ENCODE measurements at regions not wholly inside any gene's neighbourhood (a gene's known extent, or its start where the extent isn't known, plus 50 kb on each side); places are given as distances from the start of the nearest gene placed in this dataset.

DNA sequence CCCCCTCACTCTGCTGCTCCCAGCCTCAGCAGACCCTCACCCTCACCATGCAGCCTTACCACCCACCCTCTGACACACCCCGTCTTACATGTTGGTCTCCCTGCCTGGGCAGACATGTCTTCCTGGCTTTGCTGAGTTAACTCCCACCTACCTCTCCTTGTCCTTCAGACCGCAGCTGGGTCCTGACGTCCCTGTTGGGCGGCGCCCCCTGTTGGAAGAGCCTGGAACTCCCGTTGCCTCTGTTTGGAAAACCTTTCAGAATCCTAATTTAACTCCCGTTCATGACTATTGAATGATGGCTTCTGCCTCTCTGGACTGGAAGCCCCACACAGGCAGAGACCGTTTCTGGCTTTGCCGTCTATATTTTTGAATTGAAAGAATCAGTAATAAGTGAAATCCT, 245.1 kb downstream of the MYLK4 start:
- TF ChIP-seq, protein P1, sequence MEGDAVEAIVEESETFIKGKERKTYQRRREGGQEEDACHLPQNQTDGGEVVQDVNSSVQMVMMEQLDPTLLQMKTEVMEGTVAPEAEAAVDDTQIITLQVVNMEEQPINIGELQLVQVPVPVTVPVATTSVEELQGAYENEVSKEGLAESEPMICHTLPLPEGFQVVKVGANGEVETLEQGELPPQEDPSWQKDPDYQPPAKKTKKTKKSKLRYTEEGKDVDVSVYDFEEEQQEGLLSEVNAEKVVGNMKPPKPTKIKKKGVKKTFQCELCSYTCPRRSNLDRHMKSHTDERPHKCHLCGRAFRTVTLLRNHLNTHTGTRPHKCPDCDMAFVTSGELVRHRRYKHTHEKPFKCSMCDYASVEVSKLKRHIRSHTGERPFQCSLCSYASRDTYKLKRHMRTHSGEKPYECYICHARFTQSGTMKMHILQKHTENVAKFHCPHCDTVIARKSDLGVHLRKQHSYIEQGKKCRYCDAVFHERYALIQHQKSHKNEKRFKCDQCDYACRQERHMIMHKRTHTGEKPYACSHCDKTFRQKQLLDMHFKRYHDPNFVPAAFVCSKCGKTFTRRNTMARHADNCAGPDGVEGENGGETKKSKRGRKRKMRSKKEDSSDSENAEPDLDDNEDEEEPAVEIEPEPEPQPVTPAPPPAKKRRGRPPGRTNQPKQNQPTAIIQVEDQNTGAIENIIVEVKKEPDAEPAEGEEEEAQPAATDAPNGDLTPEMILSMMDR (IDR thresholded peaks at IDR 0.05), result no peak
- TF ChIP-seq POLR2A (IDR thresholded peaks at IDR 0.05), result no peak
- TF ChIP-seq EP300 (IDR thresholded peaks at IDR 0.05), result no peak
- no peak for TF ChIP-seq POLR2AphosphoS5 (IDR thresholded peaks at IDR 0.05)
- Histone ChIP-seq H3K4me3 (no peak overlapping the region), H3K27ac (no peak overlapping the region), H3K9me3 (no peaks in the 10 kb centered on the region), H3K27me3 (peaks cover 45% of the 10 kb centered on the region), H3K4me1 (peaks cover 0 to 8% (median 0%) of the 10 kb centered on the region in 3 donors), H3K36me3 (no peaks in the 10 kb centered on the region)
- ATAC-seq, result no peak
- WGBS, 2 donors (ENCODE audit: low coverage in 1 of 2), result 35 to 46% methylated on average over 2 to 4 of the region's 9 CpGs

DNA sequence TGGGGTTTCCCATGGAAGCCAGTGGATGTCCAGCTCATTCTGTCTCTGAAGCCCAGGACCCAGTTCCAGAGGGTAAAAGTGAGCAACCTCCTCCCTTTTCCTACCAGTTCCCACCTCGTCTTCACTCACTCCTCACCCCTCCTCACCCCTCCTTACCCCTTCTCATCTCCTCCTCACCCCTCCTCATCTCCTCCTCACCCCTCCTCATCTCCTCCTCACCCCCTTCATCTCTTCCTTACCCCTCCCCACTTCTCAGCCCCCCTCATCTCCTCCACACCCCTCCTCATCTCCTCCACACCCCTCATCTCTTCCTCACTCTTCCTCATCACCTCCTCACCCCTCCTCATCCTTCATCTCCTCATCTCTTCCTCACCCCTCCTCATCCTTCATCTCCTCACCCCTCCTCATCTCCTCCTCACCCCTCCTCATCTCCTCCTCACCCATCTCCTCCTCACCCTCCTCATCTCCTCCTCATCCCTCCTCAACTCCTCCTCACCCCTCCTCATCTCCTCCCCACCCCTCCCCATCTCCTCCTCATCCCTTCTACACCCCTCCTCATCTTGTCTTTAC, 246.1 kb downstream of the MYLK4 start:
- no peak for ATAC-seq
- TF ChIP-seq POLR2AphosphoS5 (IDR thresholded peaks at IDR 0.05), result no peak
- no peak for TF ChIP-seq EP300 (IDR thresholded peaks at IDR 0.05)
- no peak overlapping the region for H3K27ac ChIP-seq
- no peaks in the 10 kb centered on the region for H3K9me3 ChIP-seq
- H3K27me3 ChIP-seq, result peaks cover 36% of the 10 kb centered on the region
- peaks cover 0 to 4% (median 0%) of the 10 kb centered on the region in 3 donors for H3K4me1 ChIP-seq
- WGBS, 2 donors (ENCODE audit: low coverage in 1 of 2), result 67 to 78% methylated on average over 1 of the region's 1 CpG
- H3K36me3 ChIP-seq, result no peaks in the 10 kb centered on the region
- no peak overlapping the region for H3K4me3 ChIP-seq

DNA sequence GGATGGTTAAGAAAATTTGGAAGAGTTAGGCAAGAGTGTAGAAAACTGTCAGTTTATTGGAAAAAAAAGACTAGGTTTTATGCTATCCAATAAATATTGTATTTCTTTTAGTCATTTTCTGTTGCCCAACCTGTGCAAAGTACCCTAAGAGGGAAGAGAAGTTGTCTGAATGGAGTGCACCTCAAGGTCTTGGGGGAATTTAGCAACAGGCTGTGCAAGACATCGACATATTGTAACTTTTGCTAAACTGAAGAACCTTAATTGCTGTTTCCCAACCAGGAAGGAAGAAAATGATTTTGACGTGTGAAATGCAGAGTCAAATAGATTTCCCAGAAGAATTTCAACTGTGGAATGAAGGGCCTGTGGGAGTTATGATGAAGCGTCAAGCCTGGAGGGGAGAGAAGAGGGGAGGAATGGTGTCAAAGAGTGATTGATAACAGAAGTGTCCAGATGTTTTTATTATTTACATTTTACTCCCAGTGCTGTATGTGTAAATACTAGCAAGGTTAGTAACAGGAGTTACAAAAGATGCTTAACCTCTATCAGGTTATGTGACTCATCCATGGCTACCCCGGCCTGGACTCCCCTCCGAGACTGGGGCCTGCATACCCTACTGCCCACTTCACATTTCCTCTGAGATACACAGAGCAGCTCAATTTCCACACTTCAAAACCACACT, 246.8 kb downstream of the MYLK4 start:
- Histone ChIP-seq H3K4me1 (no peaks in the 10 kb centered on the region), H3K36me3 (no peaks in the 10 kb centered on the region), H3K27me3 (peaks cover 30% of the 10 kb centered on the region), H3K27ac (no peak overlapping the region), H3K4me3 (no peak overlapping the region), H3K9me3 (no peaks in the 10 kb centered on the region)
- ATAC-seq, result no peak
- TF ChIP-seq POLR2A (IDR thresholded peaks at IDR 0.05) (no peak), EP300 (IDR thresholded peaks at IDR 0.05) (no peak), POLR2AphosphoS5 (IDR thresholded peaks at IDR 0.05) (no peak)
- TF ChIP-seq, protein P1 (IDR thresholded peaks at IDR 0.05), result no peak
- WGBS, 2 donors (ENCODE audit: low coverage in 1 of 2), result 65% methylated on average over 5 of the region's 5 CpGs

DNA sequence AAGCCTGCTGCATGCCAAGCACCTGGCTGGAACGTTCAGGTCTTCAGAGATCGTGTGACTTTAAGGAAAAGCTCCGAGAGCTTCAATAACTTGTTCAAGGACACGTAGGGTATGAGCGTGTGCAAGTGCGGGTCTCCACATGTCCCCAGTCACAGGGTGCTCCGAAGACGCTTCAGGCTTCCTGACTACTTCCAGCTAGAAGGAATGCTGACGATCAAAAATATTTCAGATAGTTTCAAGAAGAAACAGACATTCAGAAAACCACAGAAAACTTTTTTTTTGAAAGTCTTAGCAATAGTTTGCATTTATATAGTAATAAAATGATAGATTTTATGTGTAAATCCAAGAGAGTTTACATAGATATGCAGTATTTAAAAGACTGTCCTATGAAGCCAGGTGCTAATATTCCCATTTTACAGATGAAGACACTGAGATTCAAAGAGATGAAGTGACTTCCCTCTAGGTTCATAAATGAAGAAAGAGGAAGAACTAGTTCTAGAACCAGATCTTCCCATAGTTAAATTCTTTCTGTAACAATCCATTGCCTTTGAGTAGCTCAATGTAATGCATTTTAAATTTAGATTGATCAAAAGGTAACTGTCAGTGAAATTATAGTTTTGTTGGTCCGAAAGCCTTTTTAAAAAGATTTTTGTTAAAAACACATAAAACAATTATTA, 247.6 kb downstream of the MYLK4 start:
- WGBS, 2 donors (ENCODE audit: low coverage in 1 of 2), result 78 to 81% methylated on average over 6 to 10 of the region's 10 CpGs
- H3K36me3 ChIP-seq, result no peaks in the 10 kb centered on the region
- no peak for ATAC-seq
- H3K4me3 ChIP-seq, result no peak overlapping the region
- no peaks in the 10 kb centered on the region for H3K9me3 ChIP-seq
- TF ChIP-seq EP300 (IDR thresholded peaks at IDR 0.05), result no peak
- TF ChIP-seq, protein P1 (IDR thresholded peaks at IDR 0.05), result no peak
- TF ChIP-seq POLR2A (IDR thresholded peaks at IDR 0.05), result no peak
- TF ChIP-seq POLR2AphosphoS5 (IDR thresholded peaks at IDR 0.05), result no peak
- H3K4me1 ChIP-seq, result no peaks in the 10 kb centered on the region
- no peak overlapping the region for H3K27ac ChIP-seq
- peaks cover 22% of the 10 kb centered on the region for H3K27me3 ChIP-seq

DNA sequence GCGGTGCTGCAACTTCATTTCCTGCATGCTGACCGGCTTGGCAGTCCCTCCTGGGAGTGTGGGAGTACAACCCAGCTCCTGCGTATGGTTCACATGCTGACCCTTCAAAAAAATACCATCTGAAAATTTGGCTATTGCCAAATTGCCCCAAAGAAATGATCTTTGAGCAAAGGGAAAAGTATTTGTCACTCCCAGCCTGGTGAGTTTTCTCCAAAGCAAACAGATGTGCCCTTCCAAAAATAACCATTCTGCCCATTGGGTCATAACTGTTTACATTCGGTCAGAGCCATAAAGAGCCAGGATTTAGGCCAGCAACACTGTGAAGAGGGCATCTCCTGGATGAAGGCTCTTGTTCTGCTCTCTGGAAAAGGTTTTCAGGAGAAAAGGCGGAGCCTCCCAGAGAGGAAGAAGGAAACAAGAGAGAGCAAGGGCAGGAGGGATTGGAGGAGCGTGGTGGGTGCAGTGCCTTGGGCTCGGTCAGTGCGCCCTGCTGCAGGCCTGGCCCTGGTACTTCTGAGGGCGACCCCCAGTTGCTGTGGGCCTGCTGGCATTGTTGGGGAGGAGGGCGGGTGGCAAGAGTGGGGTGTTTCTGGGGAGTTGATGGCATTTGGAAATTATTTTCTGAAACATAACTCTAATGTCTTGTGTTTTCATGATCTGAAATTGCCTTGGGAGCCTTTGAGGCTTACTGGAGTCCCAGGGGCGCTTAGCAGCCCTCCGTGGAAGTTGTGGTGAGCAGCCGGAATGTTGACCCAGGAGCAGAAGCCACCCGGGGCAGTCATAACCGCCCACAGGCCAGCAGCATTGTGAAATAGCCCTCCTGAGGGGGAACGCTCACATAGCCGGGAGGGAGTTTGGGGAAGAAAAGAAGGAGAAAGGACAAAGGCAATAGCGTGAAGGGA, 248.4 kb downstream of the MYLK4 start:
- 79 to 96% methylated on average over 7 to 10 of the region's 18 CpGs for WGBS, 2 donors (ENCODE audit: low coverage in 1 of 2)

More for the DNA sequence above, 248.4 kb downstream of the MYLK4 start:
- Histone ChIP-seq H3K4me3 (no peak overlapping the region), H3K27ac (no peak overlapping the region), H3K36me3 (no peaks in the 10 kb centered on the region), H3K4me1 (no peaks in the 10 kb centered on the region), H3K27me3 (peaks cover 19% of the 10 kb centered on the region), H3K9me3 (no peaks in the 10 kb centered on the region)
- TF ChIP-seq POLR2A (IDR thresholded peaks at IDR 0.05) (no peak), POLR2AphosphoS5 (IDR thresholded peaks at IDR 0.05) (no peak), EP300 (IDR thresholded peaks at IDR 0.05) (no peak)
- TF ChIP-seq, protein P1 (IDR thresholded peaks at IDR 0.05), result no peak
- no peak for ATAC-seq

Data from gastroesophageal sphincter (tissue), 4 donors.